HG02970 (cell line): ENCODE measurements at regions not wholly inside any gene's neighbourhood (a gene's known extent, or its start where the extent isn't known, plus 50 kb on each side); places are given as distances from the start of the nearest gene placed in this dataset.
"Not testable (repeated sequence)": the region's sequence is repeated elsewhere in the genome, so short reads cannot be mapped to it uniquely, and the experiment has no call there.

Source experiments
- ATAC-seq: cut with Tn5 transposase; IDR thresholded peaks from one replicate; pipeline ENCODE4 v1.9.1; 2021; ENCODE audit warnings: mild to moderate bottlenecking, moderate library complexity, moderate number of reproducible peaks; ENCODE audit not compliant: unreplicated experiment, low FRiP score

GRCh38 chr14:106344791-106345479, 818.6 kb downstream of the TMEM121 start:
- not testable (repeated sequence) for ATAC-seq

- ATAC-seq: no peak
Measured at GRCh38 chr14:106346084-106346483, 819.7 kb downstream of the TMEM121 start.

- ATAC-seq: no peak
Measured at GRCh38 chr14:106346534-106347290, 820.3 kb downstream of the TMEM121 start.

GRCh38 chr14:106347291-106347778, 821.0 kb downstream of the TMEM121 start:
- ATAC-seq: no peak

GRCh38 chr14:106347890-106348755, 821.7 kb downstream of the TMEM121 start:
- no peak for ATAC-seq

- ATAC-seq: not testable (repeated sequence)
Measured at GRCh38 chr14:106348873-106349540, 822.6 kb downstream of the TMEM121 start.

GRCh38 chr14:106349678-106350457, 823.5 kb downstream of the TMEM121 start:
- not testable (repeated sequence) for ATAC-seq

GRCh38 chr14:106355007-106355791, 828.8 kb downstream of the TMEM121 start:
- ATAC-seq: not testable (repeated sequence)

- ATAC-seq: not testable (repeated sequence)
Measured at GRCh38 chr14:106355881-106356642, 829.7 kb downstream of the TMEM121 start.

- not testable (repeated sequence) for ATAC-seq
Measured at GRCh38 chr14:106356643-106356930, 830.2 kb downstream of the TMEM121 start.

- ATAC-seq: not testable (repeated sequence)
Measured at GRCh38 chr14:106359157-106359887, 832.9 kb downstream of the TMEM121 start.

GRCh38 chr14:106365371-106365770, 839.0 kb downstream of the TMEM121 start:
- ATAC-seq: not testable (repeated sequence)

GRCh38 chr14:106365894-106366293, 839.5 kb downstream of the TMEM121 start:
- not testable (repeated sequence) for ATAC-seq

GRCh38 chr14:106366971-106367370, 840.6 kb downstream of the TMEM121 start:
- not testable (repeated sequence) for ATAC-seq

- not testable (repeated sequence) for ATAC-seq
Measured at GRCh38 chr14:106369456-106369855, 843.1 kb downstream of the TMEM121 start.

- ATAC-seq: peak; percentile 76
Measured at GRCh38 chr14:106372870-106373652, 846.7 kb downstream of the TMEM121 start.
